ENCODE measurements at regions not wholly inside any gene's neighbourhood (a gene's known extent, or its start where the extent isn't known, plus 50 kb on each side); places are given as distances from the start of the nearest gene placed in this dataset.
"Not testable (repeated sequence)": the region's sequence is repeated elsewhere in the genome, so short reads cannot be mapped to it uniquely, and the experiment has no call there.

DNA sequence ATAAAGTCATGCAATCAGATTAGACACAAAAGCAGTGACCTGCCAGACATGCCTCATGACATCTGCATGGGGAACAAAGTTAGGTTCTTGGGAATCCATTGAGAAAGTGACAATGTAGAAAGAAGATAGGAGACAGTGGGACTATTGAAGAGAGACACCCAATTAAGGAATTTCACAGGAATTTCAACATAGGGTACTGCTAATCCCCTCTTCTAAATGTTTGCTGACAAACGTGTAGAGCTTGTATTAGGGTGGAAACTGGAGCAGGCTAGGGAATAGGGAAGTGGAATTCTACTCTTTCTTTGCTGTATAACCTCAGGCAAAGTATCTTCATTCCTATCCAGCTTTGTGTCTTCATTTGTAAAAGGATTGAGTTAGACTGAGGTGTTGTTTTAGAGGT, 409.4 kb upstream of the SASH1 start:
- no peak for DNase-seq

DNA sequence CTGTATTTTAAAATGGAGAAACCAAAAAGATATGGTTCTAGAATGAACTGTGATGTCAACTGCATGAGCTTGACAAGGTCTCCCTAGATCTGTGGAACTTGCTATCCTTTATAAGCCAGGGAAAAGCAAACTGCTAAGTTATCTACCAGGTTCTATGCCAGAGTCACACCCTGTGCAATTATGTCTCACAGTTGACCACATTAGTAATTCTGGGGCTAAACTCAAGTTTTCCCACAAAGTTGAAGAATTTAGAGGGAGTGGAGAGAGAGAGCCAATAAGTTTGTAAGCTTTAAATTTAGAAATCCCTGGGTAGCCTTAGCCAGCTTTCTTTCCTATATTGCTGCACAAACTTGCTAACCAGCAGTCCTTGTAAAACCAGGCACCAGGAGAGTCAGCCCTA, 407.0 kb upstream of the SASH1 start:
- no peak for DNase-seq

DNA sequence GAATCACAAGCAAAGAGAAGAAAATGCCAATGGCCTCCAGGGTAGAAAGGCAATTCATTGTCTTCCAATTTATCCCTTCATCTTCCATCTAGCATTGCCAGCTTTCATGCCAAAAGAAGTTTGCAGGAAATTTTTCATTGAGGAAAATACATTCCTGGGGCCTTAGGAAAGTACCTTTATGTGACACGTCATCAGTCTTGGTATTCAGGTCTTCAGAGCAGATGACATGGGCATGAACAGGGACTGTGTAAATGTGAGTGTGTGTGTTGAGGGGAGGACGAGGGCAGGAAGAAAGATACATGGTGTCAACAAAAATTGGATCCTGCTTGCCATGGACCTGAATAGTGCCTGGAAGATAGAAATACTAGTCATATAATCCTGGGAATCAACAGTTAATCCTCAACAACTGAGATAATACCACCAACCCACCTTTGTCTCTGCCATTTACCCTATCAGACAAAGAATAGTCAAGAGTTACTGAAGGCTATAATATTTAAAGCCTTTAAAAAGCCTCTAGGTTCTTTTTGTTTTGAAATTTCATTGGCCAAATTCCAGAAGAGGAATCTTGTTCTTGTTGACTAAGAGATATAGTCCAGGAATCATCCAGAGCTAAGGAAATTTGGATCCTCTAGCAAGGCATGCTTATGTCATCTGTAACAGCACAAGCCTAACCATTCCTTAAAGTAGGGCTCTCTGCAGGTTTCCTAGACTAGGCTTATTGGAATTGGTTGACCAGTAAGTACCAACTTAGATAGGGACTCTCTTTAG, 405.8 kb upstream of the SASH1 start:
- no peak for DNase-seq

DNA sequence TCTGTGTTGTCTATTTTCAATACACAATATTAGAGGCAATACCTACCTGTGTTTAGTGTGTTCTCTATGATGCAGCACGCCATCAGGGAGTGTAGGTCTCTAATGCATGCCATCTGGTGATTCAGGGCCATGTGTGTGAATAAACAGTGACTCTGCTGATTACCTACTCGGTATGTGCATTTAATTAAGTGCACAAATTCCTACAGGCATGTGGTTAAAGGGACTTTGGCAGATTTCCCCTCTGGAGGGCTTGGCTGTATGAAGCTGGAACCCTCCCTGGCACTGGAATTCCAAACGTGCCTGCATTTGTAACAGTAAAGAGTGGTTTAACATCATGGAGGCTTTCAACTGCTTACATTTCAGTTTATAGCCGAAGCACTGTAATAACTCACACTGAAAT, 401.5 kb upstream of the SASH1 start:
- no peak for DNase-seq

DNA sequence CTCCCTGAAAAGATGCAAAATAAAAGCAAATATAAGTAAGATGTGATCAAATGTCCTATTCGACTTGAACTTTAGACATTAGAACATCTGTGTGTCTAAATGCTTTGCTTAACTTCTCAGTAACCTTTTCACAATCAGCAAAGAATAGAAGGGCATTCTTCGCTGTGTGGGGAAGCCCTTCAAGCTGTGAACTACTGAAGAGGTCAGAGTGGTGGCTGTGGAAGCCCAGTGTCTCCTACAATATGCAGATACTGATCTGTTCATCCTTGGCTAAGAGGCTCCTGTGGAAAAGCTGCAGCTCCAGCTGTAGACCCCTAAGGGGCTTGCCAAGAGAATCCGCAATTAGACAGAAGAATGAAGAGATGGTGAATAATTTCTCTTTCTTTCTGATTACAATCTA, 400.3 kb upstream of the SASH1 start:
- DNase-seq: no peak

DNA sequence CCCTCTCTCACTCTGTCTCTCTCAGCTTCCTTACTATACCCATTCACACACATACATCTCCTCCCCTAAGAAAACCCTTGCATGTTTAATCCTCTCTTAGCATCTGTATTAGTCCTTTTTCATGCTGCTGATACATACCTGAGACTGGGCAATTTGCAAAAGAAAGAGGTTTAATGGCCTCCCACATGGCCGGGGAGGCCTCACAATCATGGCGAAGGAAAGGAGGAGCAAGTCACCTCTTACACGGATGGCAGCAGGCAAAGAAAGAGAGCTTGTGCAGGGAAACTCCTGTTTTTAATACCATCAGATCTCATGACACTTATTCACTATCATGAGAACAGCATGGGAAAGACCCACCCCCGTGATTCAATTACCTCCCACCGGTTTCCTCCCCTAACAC, 398.5 kb upstream of the SASH1 start:
- no peak for DNase-seq

DNA sequence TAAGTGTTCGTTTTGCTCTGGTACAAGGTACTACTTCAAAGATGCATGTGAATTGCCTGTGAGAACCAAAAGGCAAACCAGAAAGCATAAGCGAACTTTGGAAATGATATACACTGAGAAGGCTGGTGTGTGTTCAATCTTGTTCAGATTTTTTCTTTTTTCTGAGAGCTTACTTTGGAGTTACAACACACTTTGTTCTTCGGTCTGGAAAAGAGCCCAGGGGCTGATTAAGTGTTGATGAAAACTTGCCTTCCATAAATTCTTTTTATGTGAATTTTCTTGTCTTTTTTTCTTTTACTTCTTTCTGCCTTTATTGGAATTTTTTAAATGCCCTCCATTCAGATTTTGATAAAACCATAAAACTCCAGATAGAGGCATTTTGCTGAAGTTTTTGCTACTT, 395.1 kb upstream of the SASH1 start:
- DNase-seq: no peak

DNA sequence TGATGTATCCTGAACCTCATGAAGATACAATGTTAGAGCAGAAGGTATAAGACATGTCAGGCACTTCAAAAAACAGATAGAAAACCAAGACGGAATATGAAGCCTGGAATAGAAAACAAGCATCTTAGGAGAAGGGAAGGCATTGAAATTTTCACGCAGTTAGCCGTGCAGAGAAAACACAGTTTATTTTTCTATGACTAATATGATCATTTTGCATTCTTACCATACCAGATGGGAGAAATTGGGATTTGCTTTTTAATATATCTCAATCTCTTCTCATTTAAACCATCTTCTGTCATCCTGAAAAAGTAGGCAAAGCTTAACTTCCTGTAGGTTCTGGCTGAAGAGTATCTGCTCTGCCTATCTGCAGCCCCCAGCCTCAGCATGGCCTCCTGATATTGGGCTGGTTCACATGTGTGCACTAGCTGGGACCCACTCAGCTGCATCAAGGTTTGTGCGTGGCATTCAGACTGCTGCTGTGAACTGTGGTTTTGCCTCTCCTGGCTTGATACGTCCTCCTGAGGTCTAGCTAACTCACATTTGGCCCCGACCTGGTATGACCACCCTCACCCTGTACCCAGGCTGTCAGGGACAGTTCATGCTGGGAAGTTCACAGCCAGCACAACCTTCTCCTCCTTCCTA, 392.5 kb upstream of the SASH1 start:
- DNase-seq: no peak

DNA sequence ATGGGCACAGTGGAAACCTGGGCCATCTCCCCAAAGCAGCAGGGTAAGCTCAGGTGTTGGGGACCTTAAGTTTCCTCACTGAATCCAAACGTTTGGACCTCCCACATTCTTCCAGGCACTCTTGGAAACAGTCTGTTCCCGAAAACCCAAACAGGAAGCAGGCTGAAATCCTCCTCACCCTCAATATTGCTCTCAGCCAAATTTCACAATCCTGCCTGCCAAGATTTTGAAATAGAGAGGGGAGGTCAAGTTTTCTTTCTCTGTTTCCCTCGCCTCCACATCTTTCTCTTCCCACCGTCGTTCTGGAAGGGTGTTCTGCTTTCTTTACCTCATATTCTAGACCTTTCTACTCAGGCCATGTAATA, 392.0 kb upstream of the SASH1 start:
- no peak for DNase-seq

DNA sequence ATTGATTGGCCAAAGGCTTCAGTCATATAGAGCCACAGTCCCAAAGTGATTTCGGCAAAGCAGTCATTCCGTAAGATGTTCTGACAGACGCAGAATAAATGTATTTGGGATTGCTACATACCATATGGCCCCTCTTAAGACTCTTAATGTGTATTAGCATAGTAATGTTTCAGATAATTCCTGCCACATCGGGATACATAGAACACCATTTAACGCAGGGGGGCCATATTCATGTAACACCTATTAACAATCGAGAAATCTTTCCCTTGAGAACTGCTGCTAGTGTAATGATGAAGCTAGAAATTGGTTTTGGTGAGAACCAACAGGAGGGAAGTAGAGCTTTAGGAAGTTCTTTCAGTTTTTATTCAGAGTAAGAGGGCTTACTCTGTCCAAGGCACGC, 390.9 kb upstream of the SASH1 start:
- DNase-seq: no peak

DNA sequence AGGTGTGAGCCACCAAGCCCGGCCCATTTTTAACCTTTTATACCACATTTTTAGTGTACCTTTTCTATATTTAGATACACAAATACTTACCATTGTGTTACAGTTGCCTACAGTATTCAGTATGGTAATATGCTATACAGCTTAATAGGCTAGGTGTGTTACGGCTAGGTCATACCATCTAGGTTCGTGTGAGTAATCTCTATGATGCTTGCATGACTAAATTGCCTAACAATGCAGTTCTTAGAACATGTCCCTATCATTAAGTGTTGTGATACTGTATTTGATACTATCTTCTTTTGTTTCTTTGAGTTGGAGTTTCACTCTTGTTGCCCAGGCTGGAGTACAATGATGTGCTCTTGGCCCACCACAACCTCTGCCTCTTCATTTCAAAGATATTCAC, 387.7 kb upstream of the SASH1 start:
- no peak for DNase-seq

DNA sequence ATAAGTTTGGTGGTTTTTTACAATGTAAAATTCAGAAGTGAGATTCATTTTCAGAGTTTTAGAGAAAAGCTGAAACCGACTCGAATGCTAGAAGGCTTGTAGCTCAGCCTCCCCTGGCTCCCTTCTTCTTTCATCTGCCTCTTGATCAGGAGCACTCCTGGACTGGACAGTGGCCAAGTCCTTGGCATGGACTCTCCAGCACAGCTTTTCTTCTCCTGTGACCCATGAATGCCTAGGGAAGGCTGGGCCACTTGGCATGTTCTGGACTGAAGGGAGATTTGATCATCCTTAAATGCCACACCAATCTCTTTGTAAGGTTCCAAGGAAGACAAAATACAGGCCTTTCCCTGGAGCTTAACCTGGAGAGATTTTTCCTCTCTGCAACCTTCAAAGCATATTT, 384.0 kb upstream of the SASH1 start:
- no peak for DNase-seq

DNA sequence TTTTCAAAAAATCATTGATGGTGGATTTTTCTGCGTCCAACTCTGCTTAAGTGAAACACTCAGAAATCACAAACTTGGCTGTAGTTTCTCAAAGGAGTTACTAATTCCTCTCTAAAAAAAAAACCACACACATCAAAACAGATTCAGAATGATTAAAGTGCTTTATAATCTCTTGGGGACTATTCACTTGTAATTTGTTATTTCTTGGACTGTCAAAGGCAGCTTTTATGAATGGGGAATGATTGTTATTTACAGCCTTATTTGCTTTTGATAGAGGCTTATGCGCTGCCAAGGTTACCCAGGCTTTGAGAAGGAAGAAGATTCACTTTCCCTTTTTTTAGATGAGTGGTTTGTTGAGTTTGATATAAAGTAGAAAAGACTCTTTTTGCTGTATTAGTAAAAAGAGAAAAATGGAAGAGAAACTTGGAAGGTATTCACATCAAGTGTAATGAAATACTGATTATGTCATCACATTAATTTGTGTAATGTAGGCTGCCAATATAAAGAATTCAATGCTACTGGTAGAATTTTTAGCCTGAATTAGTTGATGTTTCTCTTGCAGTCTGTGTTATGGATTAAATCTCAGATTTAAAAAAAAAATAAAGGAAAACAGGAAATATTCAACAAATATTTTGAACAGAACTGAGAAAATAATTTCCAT, 381.0 kb upstream of the SASH1 start:
- no peak for DNase-seq

DNA sequence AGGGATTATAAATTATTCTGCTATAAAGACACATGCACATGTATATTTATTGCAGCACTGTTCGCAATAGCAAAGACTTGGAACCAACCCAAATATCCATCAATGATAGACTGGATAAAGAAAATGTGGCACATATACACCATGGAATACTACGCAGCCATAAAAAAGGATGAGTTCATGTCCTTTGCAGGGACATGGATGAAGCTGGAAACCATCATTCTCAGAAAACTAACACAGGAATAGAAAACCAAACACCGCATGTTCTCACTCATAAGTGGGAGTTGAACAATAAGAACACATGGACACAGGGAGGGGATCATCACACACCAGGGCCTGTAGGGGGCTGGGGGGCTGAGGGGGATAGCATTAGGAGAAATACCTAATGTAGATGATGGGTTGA, 377.2 kb upstream of the SASH1 start:
- DNase-seq: not testable (repeated sequence)

DNA sequence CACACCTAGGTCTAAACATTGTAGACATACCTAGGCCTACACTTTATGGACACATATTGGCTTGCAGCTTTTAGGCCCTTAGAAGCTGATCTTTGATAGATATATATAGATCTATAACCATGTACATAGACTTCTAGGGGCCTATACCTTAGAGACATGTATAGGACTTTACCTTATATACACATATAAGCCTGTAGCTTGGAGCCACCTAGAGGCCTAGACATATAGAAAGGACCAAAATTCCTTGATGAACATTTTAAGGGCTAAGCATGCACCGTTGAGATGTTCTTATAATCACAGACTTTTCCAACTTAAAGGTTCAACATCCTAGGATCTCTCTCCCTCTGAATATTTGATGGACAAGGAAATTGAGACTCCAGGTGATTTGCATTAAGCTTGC, 371.7 kb upstream of the SASH1 start:
- no peak for DNase-seq

DNA sequence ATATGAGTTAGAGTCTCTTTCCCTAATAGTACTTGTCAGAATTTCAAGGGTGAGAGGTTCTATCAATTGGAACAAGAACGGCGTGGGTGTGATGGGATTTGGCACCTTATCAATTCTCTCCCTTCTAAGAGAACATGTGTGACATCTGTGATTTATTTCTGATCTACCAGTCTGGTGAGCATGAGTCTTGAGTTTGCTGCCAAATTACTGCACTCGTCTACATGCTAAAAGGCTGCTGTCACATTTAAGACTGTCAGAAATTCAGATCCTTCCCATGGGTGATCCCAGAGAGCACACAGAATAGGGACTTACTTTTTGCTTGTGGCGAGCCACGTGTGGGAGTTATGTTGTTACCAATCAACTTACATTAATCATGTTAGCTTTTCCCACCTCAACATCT, 370.2 kb upstream of the SASH1 start:
- no peak for DNase-seq

DNA sequence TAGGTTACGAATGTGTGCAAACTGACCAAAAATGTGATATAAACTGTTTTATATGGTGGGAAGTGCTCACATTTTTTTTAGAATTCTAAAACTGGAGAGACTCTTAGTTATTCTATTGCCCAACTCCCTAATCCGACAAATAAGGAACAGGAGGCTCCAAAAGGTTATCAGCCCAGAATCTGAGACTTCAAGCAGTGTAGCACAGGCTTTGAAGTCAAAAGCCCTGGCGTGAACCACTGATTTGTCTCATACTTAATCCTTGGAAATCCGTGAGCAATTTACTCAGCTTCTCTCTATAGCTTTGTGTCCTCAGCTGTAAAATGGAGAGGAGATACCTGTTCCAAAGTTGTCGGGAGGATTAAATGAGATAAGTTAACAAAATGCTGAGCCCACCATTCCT, 368.8 kb upstream of the SASH1 start:
- no peak for DNase-seq

DNA sequence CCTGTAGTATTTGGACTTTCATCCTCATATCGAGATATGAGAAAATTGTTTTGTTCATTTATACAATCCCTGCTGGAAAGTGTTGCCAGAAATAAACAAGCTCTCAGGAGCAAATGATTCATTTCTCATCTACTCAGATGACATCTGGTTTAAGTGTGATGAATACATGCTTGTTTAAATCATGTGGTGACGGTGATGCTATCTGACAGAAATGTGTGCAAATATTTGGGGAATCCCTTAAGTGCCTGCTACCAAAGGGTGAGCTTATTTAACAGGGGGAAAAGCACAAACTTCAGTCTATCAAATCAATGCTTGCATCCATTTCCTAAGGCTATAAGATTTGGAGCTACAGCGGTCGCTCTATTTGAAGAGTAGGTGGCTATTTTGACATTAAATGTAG, 368.3 kb upstream of the SASH1 start:
- no peak for DNase-seq

DNA sequence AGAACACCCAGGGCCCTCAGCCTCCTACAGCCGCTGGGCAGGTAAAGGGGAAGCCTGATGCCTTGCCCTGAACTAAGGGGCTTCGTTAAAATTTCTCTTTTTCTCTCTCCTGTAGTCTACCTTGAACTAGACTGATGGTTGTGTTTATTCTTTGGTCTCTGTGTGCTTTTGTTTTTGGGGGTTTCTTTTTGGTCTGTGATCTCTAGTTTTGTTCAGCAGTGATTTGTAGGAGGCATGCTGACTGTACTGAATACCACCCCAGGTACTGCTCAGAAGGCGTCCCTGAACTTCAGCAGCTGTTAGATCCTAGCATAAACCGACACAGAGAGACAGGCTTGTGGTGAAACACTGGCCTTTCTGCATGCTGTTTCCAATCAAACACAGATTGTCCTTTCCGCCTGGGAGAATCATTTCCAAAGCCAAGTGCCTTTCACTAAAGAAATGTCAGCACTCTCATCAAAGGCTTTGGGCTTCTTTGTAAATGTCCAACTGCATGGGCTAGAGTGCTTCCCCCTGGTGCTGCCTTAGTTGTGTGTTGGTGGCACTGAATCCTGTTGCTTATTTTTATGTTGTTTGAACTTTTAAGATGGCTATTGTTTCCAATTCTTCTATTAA, 364.7 kb upstream of the SASH1 start:
- DNase-seq: no peak

DNA sequence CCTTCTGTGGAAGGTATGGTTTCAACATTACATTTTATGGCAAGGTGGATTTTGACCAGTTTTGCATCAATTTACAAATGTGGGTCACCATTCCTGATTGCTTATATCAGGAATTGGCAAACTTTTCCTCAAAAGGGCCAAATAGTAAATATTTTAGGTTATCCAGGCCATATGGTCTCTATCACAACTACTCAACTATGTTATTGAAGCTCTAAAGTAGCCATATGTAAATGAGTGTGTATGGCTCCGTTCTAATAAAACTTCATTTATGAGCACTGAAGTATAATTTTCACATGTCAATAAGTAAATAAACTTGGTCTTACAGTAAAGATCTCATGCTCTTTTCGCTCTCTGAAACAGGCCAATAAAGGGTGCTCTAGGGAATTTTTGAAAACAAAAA, 362.7 kb upstream of the SASH1 start:
- no peak for DNase-seq

DNA sequence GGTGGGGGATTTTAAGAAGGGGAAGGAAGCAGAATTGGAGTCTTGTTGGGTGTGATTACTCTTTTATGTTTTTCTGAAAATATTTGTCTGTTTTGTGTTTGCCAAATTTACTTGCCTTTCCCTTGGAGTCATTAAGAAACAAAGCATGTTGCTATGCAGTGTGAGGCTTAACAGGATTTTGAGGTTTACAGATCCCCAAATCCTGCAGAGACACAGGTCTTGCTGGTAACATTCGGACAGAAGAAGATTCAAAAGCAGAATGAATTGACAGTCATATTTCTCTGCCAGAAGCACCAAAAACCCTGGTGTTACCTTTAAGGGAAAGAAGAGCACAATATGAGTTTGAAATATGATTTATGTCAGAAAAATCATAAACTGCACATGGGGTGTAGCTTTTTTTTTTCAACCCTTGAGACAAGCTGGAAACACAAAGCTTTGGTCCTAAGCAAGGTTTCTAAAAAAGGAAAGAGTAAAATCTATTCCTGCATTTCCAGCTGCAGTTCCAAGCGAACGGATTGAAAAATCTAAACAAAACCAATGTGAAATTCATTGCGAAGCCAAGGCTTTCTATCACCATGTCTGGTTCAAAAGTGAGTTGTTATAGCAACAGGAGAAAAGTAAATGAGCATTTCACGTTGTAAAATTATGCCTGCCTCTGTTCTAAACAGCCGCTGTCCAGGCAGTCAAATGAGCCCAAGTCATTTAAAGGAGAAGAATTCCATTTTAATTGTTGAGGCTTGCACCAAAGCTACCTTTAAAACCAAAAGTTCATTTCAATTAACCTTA, 358.9 kb upstream of the SASH1 start:
- DNase-seq: no peak

DNA sequence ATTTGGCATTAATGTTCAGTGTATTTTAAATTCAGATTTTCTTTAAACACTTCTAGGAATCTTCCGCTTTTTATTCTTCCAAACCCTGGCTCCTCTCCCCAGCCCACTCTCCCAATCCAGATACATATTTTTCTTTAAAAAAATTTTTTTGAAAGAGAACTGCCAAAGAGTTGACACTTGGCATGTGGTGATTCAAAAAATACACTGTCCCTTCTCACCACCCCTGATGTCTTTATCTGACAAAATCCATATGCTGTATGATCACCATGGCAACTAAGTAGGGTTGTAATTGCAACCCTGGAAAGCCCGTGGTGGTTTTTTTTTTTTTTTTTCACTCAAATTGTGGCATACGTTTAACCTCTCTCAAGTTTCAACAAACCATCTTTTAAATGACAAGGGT, 355.8 kb upstream of the SASH1 start:
- no peak for DNase-seq

DNA sequence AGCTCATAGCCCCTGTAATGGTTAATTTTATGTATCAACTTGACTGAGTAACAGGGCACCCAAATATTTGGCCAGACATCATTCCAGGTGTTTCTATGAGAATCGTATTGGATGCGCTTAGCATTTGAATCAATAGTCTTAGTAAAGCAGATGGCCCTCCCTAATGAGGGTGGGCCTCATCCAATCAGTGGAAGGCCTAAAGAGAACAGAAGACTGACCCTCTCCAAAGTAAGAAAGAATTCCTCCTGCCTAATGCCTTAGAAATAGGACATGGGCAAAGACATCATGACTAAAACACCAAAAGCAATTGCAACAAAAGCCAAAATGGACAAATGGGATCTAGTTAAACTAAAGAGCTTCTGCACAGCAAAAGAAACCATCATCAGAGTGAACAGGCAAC, 352.5 kb upstream of the SASH1 start:
- DNase-seq: no peak

Data from NCI-H2029 treated with DMSO at 0.1 percent for 48 hours (cell line).